ENCODE measurements at regions not wholly inside any gene's neighbourhood (a gene's known extent, or its start where the extent isn't known, plus 50 kb on each side); places are given as distances from the start of the nearest gene placed in this dataset.

- H3K36me3 ChIP-seq (ENCODE audit: low read depth, low read length), result no peaks in the 10 kb centered on the region
- H3K27ac ChIP-seq (ENCODE audit: low read length), result no peak overlapping the region
- TF ChIP-seq CTCF (conservative IDR thresholded peaks at IDR 0.05; ENCODE audit: low read depth, low read length) (no peak), EZH2 (IDR thresholded peaks at IDR 0.05; ENCODE audit: low read length, unreplicated experiment) (no peak), EZH2phosphoT487 (IDR thresholded peaks at IDR 0.05; ENCODE audit: borderline replicate concordance, low read length) (no peak)
- no peaks in the 10 kb centered on the region for H3K9me2 ChIP-seq (replicated peaks; ENCODE audit: low read length)
- no peak overlapping the region for H3K9ac ChIP-seq (ENCODE audit: low read length)
- no peak overlapping the region for H3K4me3 ChIP-seq (ENCODE audit: low read length)
- no peaks in the 10 kb centered on the region for H3K27me3 ChIP-seq (ENCODE audit: low read length)
- DNase-seq (no peak), ATAC-seq (no peak)
- peaks cover 5% of the 10 kb centered on the region; the same call in 1 of the 2 replicates for H3K4me1 ChIP-seq (ENCODE audit: insufficient read depth, low read length)
- ChIA-PET CTCF (no interaction called here), POLR2A (ENCODE audit: unreplicated experiment) (no interaction called here)
- no TSS peak for BruUV-seq (replicated peaks)
- H3K4me2 ChIP-seq (ENCODE audit: low read length), result no peak overlapping the region
- H3F3A ChIP-seq (ENCODE audit: low read length, unreplicated experiment), result no peaks in the 10 kb centered on the region
- H3K9me3 ChIP-seq (ENCODE audit: low read length), result no peaks in the 10 kb centered on the region
- no peak overlapping the region for H2AFZ ChIP-seq (ENCODE audit: low read length)
- peaks cover 44% of the 10 kb centered on the region for H4K20me1 ChIP-seq (ENCODE audit: low read length)
- H3K79me2 ChIP-seq (ENCODE audit: low read length), result peaks cover 90% of the 10 kb centered on the region
- intact Hi-C loops (cut with micrococcal nuclease), result no loop called here
Measured at GRCh38 chr17:72553051-72553755, 432.4 kb downstream of the SOX9 start.

- H3K36me3 ChIP-seq (ENCODE audit: low read depth, low read length), result no peaks in the 10 kb centered on the region
- no peak overlapping the region for H3K4me2 ChIP-seq (ENCODE audit: low read length)
- no peak overlapping the region for H3K9ac ChIP-seq (ENCODE audit: low read length)
- ChIA-PET CTCF (no interaction called here), POLR2A (ENCODE audit: unreplicated experiment) (no interaction called here)
- TF ChIP-seq CTCF (conservative IDR thresholded peaks at IDR 0.05; ENCODE audit: low read depth, low read length) (no peak), EZH2phosphoT487 (IDR thresholded peaks at IDR 0.05; ENCODE audit: borderline replicate concordance, low read length) (no peak), EZH2 (IDR thresholded peaks at IDR 0.05; ENCODE audit: low read length, unreplicated experiment) (no peak)
- peaks cover 5% of the 10 kb centered on the region; the same call in 1 of the 2 replicates for H3K4me1 ChIP-seq (ENCODE audit: insufficient read depth, low read length)
- no peak for ATAC-seq
- no peaks in the 10 kb centered on the region for H3F3A ChIP-seq (ENCODE audit: low read length, unreplicated experiment)
- no peak overlapping the region for H3K27ac ChIP-seq (ENCODE audit: low read length)
- intact Hi-C loops (cut with micrococcal nuclease), result no loop called here
- peaks cover 90% of the 10 kb centered on the region for H3K79me2 ChIP-seq (ENCODE audit: low read length)
- no peak for DNase-seq
- BruUV-seq (replicated peaks), result no TSS peak
- no peaks in the 10 kb centered on the region for H3K27me3 ChIP-seq (ENCODE audit: low read length)
- H3K9me2 ChIP-seq (replicated peaks; ENCODE audit: low read length), result no peaks in the 10 kb centered on the region
- no peaks in the 10 kb centered on the region for H3K9me3 ChIP-seq (ENCODE audit: low read length)
- no peak overlapping the region for H2AFZ ChIP-seq (ENCODE audit: low read length)
- H3K4me3 ChIP-seq (ENCODE audit: low read length), result no peak overlapping the region
- peaks cover 51% of the 10 kb centered on the region for H4K20me1 ChIP-seq (ENCODE audit: low read length)
Measured at GRCh38 chr17:72554508-72554907, 433.7 kb downstream of the SOX9 start.

- ATAC-seq (no peak), DNase-seq (peak; percentile 40)
- H4K20me1 ChIP-seq (ENCODE audit: low read length), result peaks cover 51% of the 10 kb centered on the region
- peaks cover 90% of the 10 kb centered on the region for H3K79me2 ChIP-seq (ENCODE audit: low read length)
- no peak overlapping the region for H3K4me3 ChIP-seq (ENCODE audit: low read length)
- no peak overlapping the region for H3K27ac ChIP-seq (ENCODE audit: low read length)
- ChIA-PET CTCF (no interaction called here), POLR2A (ENCODE audit: unreplicated experiment) (no interaction called here)
- no peaks in the 10 kb centered on the region for H3K27me3 ChIP-seq (ENCODE audit: low read length)
- intact Hi-C loops (cut with micrococcal nuclease), result loop anchor here (5.0 kb wide), 1 partner anchor 422 kb away; no protein-coding TSS in a partner anchor
- BruUV-seq (replicated peaks), result no TSS peak
- H3K4me2 ChIP-seq (ENCODE audit: low read length), result no peak overlapping the region
- H3K9ac ChIP-seq (ENCODE audit: low read length), result no peak overlapping the region
- H3K9me2 ChIP-seq (replicated peaks; ENCODE audit: low read length), result no peaks in the 10 kb centered on the region
- H3K4me1 ChIP-seq (ENCODE audit: insufficient read depth, low read length), result peaks cover 5% of the 10 kb centered on the region; the same call in 1 of the 2 replicates
- TF ChIP-seq CTCF (conservative IDR thresholded peaks at IDR 0.05; ENCODE audit: low read depth, low read length), result no peak
- no peak for TF ChIP-seq EZH2phosphoT487 (IDR thresholded peaks at IDR 0.05; ENCODE audit: borderline replicate concordance, low read length)
- TF ChIP-seq EZH2 (IDR thresholded peaks at IDR 0.05; ENCODE audit: low read length, unreplicated experiment), result no peak
- no peaks in the 10 kb centered on the region for H3F3A ChIP-seq (ENCODE audit: low read length, unreplicated experiment)
- H3K36me3 ChIP-seq (ENCODE audit: low read depth, low read length), result no peaks in the 10 kb centered on the region
- no peaks in the 10 kb centered on the region for H3K9me3 ChIP-seq (ENCODE audit: low read length)
- no peak overlapping the region for H2AFZ ChIP-seq (ENCODE audit: low read length)
Measured at GRCh38 chr17:72555052-72555451, 434.2 kb downstream of the SOX9 start.

All from PC-3 (cell line).